Adrenal gland (tissue), 9 donors: ENCODE measurements at regions not wholly inside any gene's neighbourhood (a gene's known extent, or its start where the extent isn't known, plus 50 kb on each side); places are given as distances from the start of the nearest gene placed in this dataset.

Source experiments
- DNase-seq, 7 donors: peaks; one replicate each; pipeline ENCODE4 v3.0.0-alpha.2; 2019 to 2020
- H3K27ac ChIP-seq, 5 donors: fragments of 200-600 bp; sonication (generic) in 4 of 5; 1 replicate in 3 of 5; 2 replicates in 2 of 5; pipeline versions ENCODE4 v1.5.1 to v1.8.0; 2016 to 2020; ENCODE audit warnings: mild to moderate bottlenecking in 1 of 5
- H3K27me3 ChIP-seq: fragments of 200-600 bp; 2 replicates; pipeline ENCODE4 v1.8.0; 2021
- H3K36me3 ChIP-seq, 2 donors: fragments of 200-600 bp; replicated peaks in 1 of 2; 1 replicate in 1 of 2; 2 replicates in 1 of 2; pipeline versions ENCODE4 v1.5.1 to v1.8.0; 2018 to 2022
- H3K4me1 ChIP-seq, 2 donors: fragments of 200-600 bp; replicated peaks in 1 of 2; 1 replicate in 1 of 2; 2 replicates in 1 of 2; pipeline versions ENCODE4 v1.5.1 to v1.8.0; 2018 to 2021
- H3K4me3 ChIP-seq, 4 donors: fragments of 200-600 bp; sonication (generic) in 3 of 4; one replicate each; pipeline ENCODE4 v1.5.1; 2016 to 2018
- H3K9me3 ChIP-seq, 3 donors: fragments of 200-600 bp; sonication (generic) in 1 of 3; replicated peaks in 1 of 3; 1 replicate in 2 of 3; 2 replicates in 1 of 3; pipeline versions ENCODE4 v1.5.1 to v1.8.0; 2016 to 2021
- POLR2A ChIP-seq, 2 donors: fragments of 450-650 bp; IDR thresholded peaks; one replicate each; pipeline ENCODE4 v1.6.1; 2017; ENCODE audit warnings: antibody characterized with exemption in 2 of 2, mild to moderate bottlenecking in 2 of 2, moderate library complexity in 1 of 2
- WGBS, 4 donors: extraction: QIAGEN DNeasy Blood & Tissue Kit in 2 of 4; methylation state at CpG; one replicate each; pipeline versions ENCODE4 v1.1.5 to v1.1.7; 2013 to 2017; 5-methylcytosine and 5-hydroxymethylcytosine counted together
- intact Hi-C, 2 donors: fragments of 100-400 bp; cut with DNase I; formaldehyde crosslinking; loops; one replicate each; pipeline versions ENCODE4 v1.14.1 to v1.15.0; 2022 to 2023
- TF ChIP-seq, protein P1 (sequence below), 6 experiments: fragments of 450-650 bp in 4 of 6; fragments of 200-600 bp in 2 of 6; sonication (generic) in 1 of 6; IDR thresholded peaks; 1 replicate in 5 of 6; 2 replicates in 1 of 6; pipeline versions ENCODE4 v1.5.1 to v1.8.0; 2016 to 2021; ENCODE audit warnings: antibody characterized with exemption in 6 of 6, mild to moderate bottlenecking in 2 of 6, moderate library complexity in 1 of 6
- donor health status: healthy with polysubstance abuse.
- donor health status: Bipolar disorder and iron deficiency.
- donor health status: DM: yes; HTN: yes; CAD: no.
- donor health status: DM: no; HTN: no; CAD: no.
- donor health status: DM: no; HTN: no; CAD: no.

DNA sequence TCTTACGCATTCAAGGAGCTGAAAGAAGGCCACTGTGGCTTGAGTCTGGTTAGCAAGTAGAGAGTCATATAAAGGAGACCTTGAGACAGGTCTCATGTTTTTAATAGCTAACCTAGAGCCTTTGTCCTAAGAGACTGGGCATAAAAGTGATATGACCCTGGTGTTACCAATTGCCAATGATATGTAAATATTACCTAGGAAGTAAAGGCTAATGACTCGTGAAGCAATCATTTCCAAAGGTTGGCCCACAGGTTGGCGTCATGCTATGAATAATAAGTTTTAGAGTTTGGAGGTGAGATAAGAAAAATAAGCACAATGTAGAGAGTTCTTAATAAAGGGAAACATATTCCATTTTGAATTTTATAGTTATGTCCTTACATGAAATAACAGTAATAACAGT, 116.6 kb upstream of the PLEKHA5 start:
- TF ChIP-seq, protein P1, sequence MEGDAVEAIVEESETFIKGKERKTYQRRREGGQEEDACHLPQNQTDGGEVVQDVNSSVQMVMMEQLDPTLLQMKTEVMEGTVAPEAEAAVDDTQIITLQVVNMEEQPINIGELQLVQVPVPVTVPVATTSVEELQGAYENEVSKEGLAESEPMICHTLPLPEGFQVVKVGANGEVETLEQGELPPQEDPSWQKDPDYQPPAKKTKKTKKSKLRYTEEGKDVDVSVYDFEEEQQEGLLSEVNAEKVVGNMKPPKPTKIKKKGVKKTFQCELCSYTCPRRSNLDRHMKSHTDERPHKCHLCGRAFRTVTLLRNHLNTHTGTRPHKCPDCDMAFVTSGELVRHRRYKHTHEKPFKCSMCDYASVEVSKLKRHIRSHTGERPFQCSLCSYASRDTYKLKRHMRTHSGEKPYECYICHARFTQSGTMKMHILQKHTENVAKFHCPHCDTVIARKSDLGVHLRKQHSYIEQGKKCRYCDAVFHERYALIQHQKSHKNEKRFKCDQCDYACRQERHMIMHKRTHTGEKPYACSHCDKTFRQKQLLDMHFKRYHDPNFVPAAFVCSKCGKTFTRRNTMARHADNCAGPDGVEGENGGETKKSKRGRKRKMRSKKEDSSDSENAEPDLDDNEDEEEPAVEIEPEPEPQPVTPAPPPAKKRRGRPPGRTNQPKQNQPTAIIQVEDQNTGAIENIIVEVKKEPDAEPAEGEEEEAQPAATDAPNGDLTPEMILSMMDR (IDR thresholded peaks at IDR 0.05), result no peak
- TF ChIP-seq POLR2A (IDR thresholded peaks at IDR 0.05), result no peak

GRCh38 chr12:19014240-19014639, 115.3 kb upstream of the PLEKHA5 start:
- DNase-seq, result no peak
- TF ChIP-seq, protein P1 (IDR thresholded peaks at IDR 0.05), result no peak
- TF ChIP-seq POLR2A (IDR thresholded peaks at IDR 0.05), result no peak
- WGBS, 4 donors, result 34 to 52% (median 43%) methylated on average over 2 of the region's 2 CpGs
- no peaks in the 10 kb centered on the region for H3K36me3 ChIP-seq
- no peaks in the 10 kb centered on the region for H3K4me1 ChIP-seq
- intact Hi-C loops, result no loop called here
- H3K4me3 ChIP-seq, result no peak overlapping the region
- no peak overlapping the region for H3K27ac ChIP-seq
- no peaks in the 10 kb centered on the region for H3K9me3 ChIP-seq
- no peaks in the 10 kb centered on the region for H3K27me3 ChIP-seq

More for the DNA sequence above, 116.6 kb upstream of the PLEKHA5 start:
- Histone ChIP-seq H3K27ac (no peak overlapping the region), H3K27me3 (no peaks in the 10 kb centered on the region), H3K9me3 (no peaks in the 10 kb centered on the region), H3K36me3 (no peaks in the 10 kb centered on the region), H3K4me3 (no peak overlapping the region), H3K4me1 (no peaks in the 10 kb centered on the region)
- no peak for DNase-seq
- intact Hi-C loops, result no loop called here
- 91 to 97% (median 94%) methylated on average over 3 of the region's 3 CpGs for WGBS, 4 donors

DNA sequence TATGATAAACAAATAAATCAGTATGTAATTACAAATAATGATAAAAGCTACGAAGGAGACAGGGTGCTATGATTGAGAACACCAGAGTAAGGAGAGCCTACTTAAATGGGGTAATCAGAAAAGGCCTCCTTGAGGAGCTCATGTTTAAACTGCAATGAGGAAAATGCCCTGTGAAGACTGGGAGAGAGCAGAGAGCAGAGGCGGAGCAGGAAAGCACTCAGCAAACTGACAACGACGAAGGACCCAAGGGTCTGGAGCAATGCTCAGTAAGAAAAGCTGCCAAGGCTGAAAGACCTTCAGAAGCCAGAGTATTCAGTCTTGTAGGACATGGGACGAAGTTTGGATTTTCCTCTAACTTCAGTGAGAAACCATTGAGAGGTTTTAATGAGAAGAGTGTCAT, 114.2 kb upstream of the PLEKHA5 start:
- WGBS, 4 donors, result 81 to 86% (median 83%) methylated on average over 5 of the region's 5 CpGs
- intact Hi-C loops, result no loop called here
- no peak overlapping the region for H3K27ac ChIP-seq

DNA sequence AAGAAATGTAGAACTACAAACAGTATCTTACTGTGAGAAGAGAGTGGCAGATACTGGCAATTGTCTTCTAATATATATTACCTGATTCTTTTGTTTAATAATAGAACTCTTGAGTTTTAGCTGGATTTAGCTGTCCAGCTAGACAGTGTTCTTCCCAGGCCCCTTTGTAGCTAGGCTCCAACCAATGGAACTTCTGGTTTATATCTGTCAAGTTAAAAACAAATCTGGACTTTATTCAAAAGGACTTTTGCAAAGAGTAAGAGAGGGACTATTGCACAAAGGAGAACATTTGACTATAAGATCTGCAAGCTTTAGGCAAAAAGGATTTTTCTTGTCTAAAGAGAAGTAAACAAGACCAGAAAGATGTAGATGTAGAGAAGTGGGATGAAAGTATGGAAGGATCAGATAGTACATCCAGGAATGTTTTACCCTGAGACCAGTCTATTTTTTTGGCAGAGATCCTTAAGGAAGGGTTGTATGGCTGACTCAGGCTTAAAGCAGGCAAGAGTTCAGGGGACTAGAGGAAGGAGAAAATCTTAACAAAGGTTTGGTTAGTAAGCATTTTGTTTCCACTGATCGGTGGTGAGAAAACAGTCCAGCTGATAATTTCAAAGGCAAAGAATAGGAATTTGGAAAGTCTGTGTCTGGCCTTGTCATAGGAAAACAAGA, 111.1 kb upstream of the PLEKHA5 start:
- 41 to 61% (median 56%) methylated on average over 1 of the region's 1 CpG for WGBS, 4 donors
- H3K27me3 ChIP-seq, result no peaks in the 10 kb centered on the region
- no peaks in the 10 kb centered on the region for H3K4me1 ChIP-seq
- no peaks in the 10 kb centered on the region for H3K9me3 ChIP-seq
- no peaks in the 10 kb centered on the region for H3K36me3 ChIP-seq
- H3K4me3 ChIP-seq, result no peak overlapping the region
- no peak for TF ChIP-seq POLR2A (IDR thresholded peaks at IDR 0.05)
- TF ChIP-seq, protein P1 (IDR thresholded peaks at IDR 0.05), result no peak
- intact Hi-C loops, result no loop called here
- DNase-seq, result no peak
- H3K27ac ChIP-seq, result no peak overlapping the region

More for the DNA sequence above, 114.2 kb upstream of the PLEKHA5 start:
- Histone ChIP-seq H3K9me3 (no peaks in the 10 kb centered on the region), H3K27me3 (no peaks in the 10 kb centered on the region), H3K36me3 (no peaks in the 10 kb centered on the region), H3K4me3 (no peak overlapping the region), H3K4me1 (no peaks in the 10 kb centered on the region)
- TF ChIP-seq, protein P1 (IDR thresholded peaks at IDR 0.05), result no peak
- TF ChIP-seq POLR2A (IDR thresholded peaks at IDR 0.05), result no peak
- DNase-seq, result no peak
